HUDEP-2 (cell line): ENCODE measurements at regions not wholly inside any gene's neighbourhood (a gene's known extent, or its start where the extent isn't known, plus 50 kb on each side); places are given as distances from the start of the nearest gene placed in this dataset.

Source experiments
- DNase-seq, 76 experiments: peaks; one replicate each; lab custom pipeline; 2025; ENCODE audit not compliant: unreplicated experiment in 76 of 76; lab: John Stamatoyannopoulos, UW

- DNase-seq: no peak
Measured at GRCh38 chr20:50257860-50258259, 67.2 kb downstream of the CEBPB start.

DNA sequence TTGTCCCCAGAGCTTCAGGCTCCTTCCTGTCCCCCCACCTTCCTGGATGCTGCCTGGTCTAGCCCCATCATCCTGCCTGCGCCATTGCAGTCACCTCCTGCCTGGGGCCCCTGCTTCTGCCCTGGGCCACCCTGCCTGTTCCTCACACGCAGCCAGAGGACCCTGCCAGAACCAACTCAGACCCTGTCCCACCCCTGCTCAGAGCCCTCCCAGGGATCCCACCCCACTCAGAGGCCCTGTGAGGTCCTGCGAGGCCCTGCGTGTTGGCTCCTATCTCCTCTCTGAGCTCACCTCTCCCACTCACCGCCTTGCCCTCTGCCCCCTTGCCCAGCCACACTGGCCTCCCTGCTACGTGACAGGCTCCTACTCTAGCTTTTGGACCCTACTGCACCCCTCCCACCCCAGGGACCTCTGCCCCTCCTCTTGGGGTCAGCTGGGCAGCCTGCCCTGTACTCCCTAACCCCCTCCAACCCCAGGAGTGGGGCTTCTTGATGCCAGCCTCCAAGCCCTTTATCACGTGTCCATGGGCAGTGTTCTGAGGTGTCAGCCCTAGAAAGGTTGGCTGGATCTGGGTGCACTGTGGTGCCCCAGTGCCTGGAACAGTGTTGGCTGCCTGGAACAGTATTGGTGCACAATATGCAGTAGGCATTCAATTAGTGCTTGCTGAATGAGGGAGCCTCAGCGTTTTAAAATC, 68.3 kb downstream of the CEBPB start:
- DNase-seq: no peak

DNA sequence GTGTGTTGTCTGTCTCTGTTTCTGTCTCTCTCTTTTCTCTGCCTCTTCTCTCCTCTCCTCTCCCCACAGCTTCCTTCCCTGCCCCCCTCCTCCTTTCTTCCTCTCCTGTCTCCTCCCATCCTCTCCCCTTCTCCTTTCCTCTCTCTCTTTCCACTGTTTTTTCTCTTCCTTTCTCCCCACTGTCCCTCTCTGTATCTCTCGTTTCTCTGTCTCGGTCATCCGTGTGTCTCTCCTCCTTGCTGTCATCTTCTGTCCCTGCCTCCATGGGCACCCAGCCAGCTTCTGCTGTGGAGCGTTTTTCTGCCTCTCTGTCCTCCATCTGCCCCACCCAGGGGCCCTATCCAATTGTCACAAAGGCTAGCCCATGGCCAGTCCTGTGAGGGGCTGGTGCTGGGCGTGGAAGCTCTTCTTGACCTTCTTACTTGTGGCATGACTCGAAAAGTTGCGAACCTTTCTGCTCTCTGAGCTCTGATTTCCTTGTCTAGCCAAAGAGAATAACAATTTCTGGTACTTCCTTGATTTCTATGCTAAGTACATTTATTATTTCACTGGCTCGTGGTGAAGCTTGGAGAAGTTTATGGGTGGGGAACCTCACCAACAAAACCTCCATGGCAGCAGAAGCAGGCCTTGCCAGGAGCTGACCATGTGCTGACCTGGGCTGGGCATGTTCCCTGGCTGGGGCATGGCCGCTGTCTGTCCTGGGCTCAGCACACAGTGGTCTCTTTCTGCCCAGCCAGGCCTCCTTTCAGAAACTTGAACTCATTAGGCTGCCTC, 69.3 kb downstream of the CEBPB start:
- DNase-seq: peak in 50 of 76 experiments; percentile 5 to 62 (median 34)

DNA sequence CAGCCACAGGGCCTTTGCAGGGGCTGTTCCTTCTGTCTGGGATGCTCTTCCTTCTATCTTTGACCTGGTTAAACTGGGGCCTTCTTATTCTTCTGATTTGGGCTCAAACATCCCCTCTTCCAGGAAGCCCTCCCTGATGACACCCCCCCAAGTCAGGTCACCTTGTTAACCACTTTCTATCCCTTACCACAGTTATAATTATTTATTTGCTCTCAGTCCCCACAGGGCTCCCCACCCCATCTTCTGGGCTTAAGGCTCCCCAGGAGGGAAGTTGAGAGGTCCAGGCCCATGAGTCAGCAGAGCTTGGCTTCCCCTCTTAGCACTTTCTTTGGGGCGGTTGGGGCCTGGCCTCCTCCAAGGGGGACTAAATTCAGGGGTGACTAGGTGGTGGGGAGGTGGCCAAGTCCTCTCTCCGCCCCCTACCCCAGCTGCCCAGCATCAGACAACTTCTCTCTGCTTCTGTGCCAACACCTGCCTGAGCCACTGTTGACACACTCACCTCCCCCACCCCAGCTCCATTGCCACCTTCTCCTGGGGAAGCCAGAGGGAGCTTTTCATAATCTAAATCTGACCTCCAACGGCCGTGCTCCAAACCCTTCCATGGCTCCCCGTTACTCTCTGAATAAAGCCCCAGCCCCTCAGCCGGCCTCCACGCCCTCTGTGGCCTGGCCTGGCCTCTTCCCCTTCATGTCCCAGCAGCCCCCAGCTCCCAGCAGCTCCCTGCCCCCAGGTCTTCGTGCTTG, 70.0 kb downstream of the CEBPB start:
- DNase-seq: no peak

- DNase-seq: no peak
Measured at GRCh38 chr20:50261471-50262212, 71.0 kb downstream of the CEBPB start.

GRCh38 chr20:50263831-50264230, 73.2 kb downstream of the CEBPB start:
- no peak for DNase-seq

DNA sequence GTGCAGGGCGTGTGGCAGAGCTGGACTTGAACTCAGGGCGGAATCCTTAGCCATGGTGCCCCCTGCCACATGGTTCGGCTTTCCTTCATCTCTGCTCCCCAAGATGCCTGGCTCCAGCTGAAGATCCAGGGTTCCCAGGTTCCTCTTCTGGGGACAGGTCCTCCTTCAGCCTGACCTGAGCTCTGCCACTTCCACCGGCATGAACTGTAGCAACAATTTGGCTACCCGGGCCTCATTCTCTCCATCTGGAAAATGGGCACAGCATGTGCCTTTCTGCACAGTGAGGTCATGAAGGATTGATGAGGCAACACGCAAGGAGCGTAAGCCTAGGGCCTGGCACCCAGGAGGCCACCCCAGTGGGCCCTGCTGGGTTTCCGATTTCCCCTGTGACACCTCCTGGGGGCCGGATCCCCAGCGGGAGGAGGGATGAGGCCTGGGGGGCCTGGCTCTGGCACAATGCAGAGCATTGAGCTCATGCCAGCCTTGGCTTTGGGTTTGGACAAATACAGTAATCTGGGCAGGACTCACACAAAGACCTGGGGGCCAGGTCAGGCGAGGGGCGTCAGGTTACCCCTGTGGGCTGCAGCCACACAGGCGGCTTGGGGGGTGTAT, 74.0 kb downstream of the CEBPB start:
- DNase-seq: no peak

DNA sequence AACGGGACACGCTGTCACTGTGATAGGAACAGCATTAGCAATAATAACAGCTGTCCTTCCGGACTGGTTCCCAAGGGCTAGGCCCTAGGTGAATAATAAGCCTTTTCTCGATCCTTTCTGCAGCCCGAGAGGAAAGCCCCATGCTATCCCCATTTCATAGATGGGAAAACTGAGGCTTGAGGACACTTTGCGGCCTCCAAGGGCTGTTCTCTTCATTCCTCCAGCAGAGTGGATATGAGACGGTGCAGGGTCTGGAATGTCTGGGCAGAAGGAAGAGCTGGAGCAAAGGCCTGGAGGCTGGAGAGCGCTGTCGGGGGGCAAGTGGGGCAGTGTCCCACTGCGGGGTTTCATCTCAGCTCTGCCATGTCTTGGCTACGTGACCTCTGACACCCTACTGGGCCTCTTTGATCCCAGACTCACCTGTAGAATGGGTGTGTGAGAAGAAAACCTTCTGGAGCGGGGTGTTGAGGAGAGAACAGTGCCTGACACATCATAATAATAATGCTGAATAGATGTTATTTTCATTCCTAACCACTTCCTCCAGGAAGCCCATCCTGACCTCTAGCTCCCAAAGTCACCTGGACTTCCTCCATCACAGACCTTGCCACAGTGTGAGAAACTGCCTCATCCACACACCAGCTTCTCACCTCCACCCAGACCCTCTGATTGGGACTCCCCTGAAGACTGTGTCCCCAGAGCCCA, 74.8 kb downstream of the CEBPB start:
- DNase-seq: no peak

- no peak for DNase-seq
Measured at GRCh38 chr20:50266293-50267040, 75.8 kb downstream of the CEBPB start.

GRCh38 chr20:50267041-50267865, 76.6 kb downstream of the CEBPB start:
- no peak for DNase-seq

DNA sequence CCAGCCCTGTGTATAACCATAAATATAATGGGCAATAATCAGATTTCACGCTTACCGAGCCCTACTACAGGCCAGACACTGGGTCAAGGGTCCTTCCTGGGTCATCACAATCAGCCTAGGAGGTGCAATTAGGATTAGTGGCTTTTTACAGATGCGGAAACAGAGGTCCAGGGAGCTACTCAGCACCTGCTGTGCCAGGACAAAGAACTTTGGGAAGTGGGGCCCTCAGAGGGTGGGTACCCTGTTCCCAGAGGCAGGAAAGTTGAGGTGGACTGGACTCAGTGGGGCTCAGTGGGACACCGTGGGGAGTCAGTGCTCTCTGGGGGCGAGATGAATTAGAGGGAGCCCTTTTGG, 77.2 kb downstream of the CEBPB start:
- DNase-seq: no peak

- DNase-seq: no peak
Measured at GRCh38 chr20:50269091-50270033, 78.7 kb downstream of the CEBPB start.

GRCh38 chr20:50270034-50270395, 79.4 kb downstream of the CEBPB start:
- DNase-seq: no peak

GRCh38 chr20:50270569-50270968, 79.9 kb downstream of the CEBPB start:
- DNase-seq: no peak

- DNase-seq: no peak
Measured at GRCh38 chr20:50271176-50271575, 80.5 kb downstream of the CEBPB start.

DNA sequence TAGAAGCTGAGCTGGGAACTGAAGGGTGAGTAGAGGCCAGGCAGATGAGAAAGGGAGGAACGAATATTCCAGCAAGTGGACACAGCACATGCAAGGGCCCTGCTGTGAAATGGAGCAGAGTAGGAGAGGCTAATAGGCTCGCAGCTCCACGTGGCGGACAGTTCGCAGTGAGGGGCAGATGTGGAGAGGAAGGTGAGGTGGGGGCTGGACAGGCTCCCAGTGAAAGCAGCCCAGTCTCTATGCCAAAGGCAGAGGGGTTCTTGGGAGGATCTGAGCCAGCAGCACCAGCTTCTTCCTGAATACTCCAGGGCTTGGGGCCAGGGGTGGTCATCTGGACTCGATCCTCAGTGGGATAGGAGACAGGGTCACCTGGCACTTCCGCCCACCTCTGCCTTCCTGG, 81.0 kb downstream of the CEBPB start:
- no peak for DNase-seq

- no peak for DNase-seq
Measured at GRCh38 chr20:50272030-50272723, 81.5 kb downstream of the CEBPB start.
